ENCODE measurements at regions not wholly inside any gene's neighbourhood (a gene's known extent, or its start where the extent isn't known, plus 50 kb on each side); places are given as distances from the start of the nearest gene placed in this dataset.

GRCh38 chr2:196481324-196481697, 158.2 kb upstream of the CCDC150 start:
- TF ChIP-seq CTCF (IDR thresholded peaks at IDR 0.05) (no peak), POLR2AphosphoS5 (IDR thresholded peaks at IDR 0.05; ENCODE audit: insufficient read depth in 1 of 2, low read depth in 1 of 2) (no peak), POLR2A (IDR thresholded peaks at IDR 0.05) (no peak)

Data from vagina (tissue), 2 donors.